OCI-LY1 (cell line): ENCODE measurements at regions not wholly inside any gene's neighbourhood (a gene's known extent, or its start where the extent isn't known, plus 50 kb on each side); places are given as distances from the start of the nearest gene placed in this dataset.

Source experiments
- H2AFZ ChIP-seq: fragments of 200-600 bp; sonication (generic), shearing (Covaris generic); 2 replicates; pipeline ENCODE4 v1.6.0; 2014; ENCODE audit warnings: antibody characterized with exemption, mild to moderate bottlenecking, low read length
- H3F3A ChIP-seq: fragments of 200-600 bp; sonication (generic), shearing (Covaris generic); 2 replicates; pipeline ENCODE4 v1.6.0; 2014; ENCODE audit warnings: mild to moderate bottlenecking, antibody characterized with exemption, low read length, moderate library complexity; ENCODE audit not compliant: insufficient read depth
- H3K27ac ChIP-seq: fragments of 200-600 bp; sonication (generic); 2 replicates; pipeline ENCODE4 v1.5.1; 2014; ENCODE audit warnings: low read length, mixed run types, mild to moderate bottlenecking, low read depth; ENCODE audit not compliant: poor library complexity, severe bottlenecking
- H3K27me3 ChIP-seq: fragments of 200-600 bp; sonication (generic); 2 replicates; pipeline ENCODE4 v1.6.0; 2014; ENCODE audit warnings: antibody characterized with exemption, mild to moderate bottlenecking, low read length, moderate library complexity; ENCODE audit not compliant: insufficient read depth
- H3K36me3 ChIP-seq: fragments of 200-600 bp; sonication (generic); 2 replicates; pipeline ENCODE4 v1.6.1; 2014; ENCODE audit warnings: mild to moderate bottlenecking, antibody characterized with exemption, low read length, moderate library complexity, mixed read lengths; ENCODE audit not compliant: insufficient read depth
- H3K4me1 ChIP-seq: fragments of 200-600 bp; sonication (generic); 2 replicates; pipeline ENCODE4 v1.5.1; 2014; ENCODE audit warnings: mild to moderate bottlenecking, low read length, moderate library complexity; ENCODE audit not compliant: insufficient read depth, severe bottlenecking
- H3K4me2 ChIP-seq: fragments of 200-600 bp; sonication (generic), shearing (Covaris generic); 2 replicates; pipeline ENCODE4 v1.6.1; 2014; ENCODE audit warnings: low read length
- H3K4me3 ChIP-seq: fragments of 200-600 bp; sonication (generic); 2 replicates; pipeline ENCODE4 v1.5.1; 2014; ENCODE audit warnings: low read length, low read depth, mild to moderate bottlenecking, mixed read lengths; ENCODE audit not compliant: poor library complexity, severe bottlenecking
- H3K79me2 ChIP-seq: fragments of 200-600 bp; shearing (Covaris generic); 2 replicates; pipeline ENCODE4 v1.6.1; 2016; ENCODE audit warnings: mixed run types, low read length, mixed read lengths; ENCODE audit not compliant: insufficient read depth
- H3K9ac ChIP-seq: fragments of 200-600 bp; sonication (generic), shearing (Covaris generic); 2 replicates; pipeline ENCODE4 v1.6.1; 2014; ENCODE audit warnings: mild to moderate bottlenecking, low read length, mixed read lengths
- H3K9me2 ChIP-seq: fragments of 200-600 bp; sonication (generic), shearing (Covaris generic); 2 replicates; pipeline ENCODE4 v1.6.1; 2014; ENCODE audit warnings: low read depth, mild to moderate bottlenecking, low read length, mixed read lengths
- H3K9me3 ChIP-seq: fragments of 200-600 bp; shearing (Covaris generic); 2 replicates; pipeline ENCODE4 v1.6.1; 2014; ENCODE audit warnings: low read length, mixed read lengths
- H4K20me1 ChIP-seq: fragments of 200-600 bp; sonication (generic), shearing (Covaris generic); 2 replicates; pipeline ENCODE4 v1.6.0; 2016; ENCODE audit warnings: mild to moderate bottlenecking, low read length; ENCODE audit not compliant: insufficient read depth
- CTCF ChIP-seq: fragments of 200-600 bp; sonication (generic), shearing (Covaris generic); IDR thresholded peaks from 2 replicates; pipeline ENCODE4 v1.5.1; 2017; ENCODE audit warnings: mild to moderate bottlenecking, antibody characterized with exemption, low read length, moderate library complexity, mixed read lengths
- EZH2 ChIP-seq: fragments of 200-600 bp; sonication (generic), shearing (Covaris generic); IDR thresholded peaks from 2 replicates; pipeline ENCODE4 v1.8.0; 2017; ENCODE audit warnings: borderline replicate concordance, mixed run types, mild to moderate bottlenecking, antibody characterized with exemption, low read length, moderate library complexity, mixed read lengths

- Histone ChIP-seq H3K9ac (no peak overlapping the region), H3K9me3 (no peaks in the 10 kb centered on the region), H3K36me3 (no peaks in the 10 kb centered on the region), H3K27me3 (no peaks in the 10 kb centered on the region), H3K4me3 (no peak overlapping the region), H3K9me2 (no peaks in the 10 kb centered on the region), H3K4me2 (no peak overlapping the region), H3K4me1 (no peaks in the 10 kb centered on the region), H2AFZ (no peak overlapping the region), H3F3A (no peaks in the 10 kb centered on the region), H3K27ac (no peak overlapping the region), H3K79me2 (no peaks in the 10 kb centered on the region), H4K20me1 (no peaks in the 10 kb centered on the region)
- TF ChIP-seq EZH2 (no peak), CTCF (no peak)
Measured at GRCh38 chr10:91013985-91014384, 93.1 kb upstream of the ANKRD1 start.

- Histone ChIP-seq H2AFZ (no peak overlapping the region), H3K27me3 (no peaks in the 10 kb centered on the region), H3K9me2 (no peaks in the 10 kb centered on the region), H3K79me2 (no peaks in the 10 kb centered on the region), H3K9ac (no peak overlapping the region), H3K9me3 (no peaks in the 10 kb centered on the region), H3K27ac (no peak overlapping the region), H3K4me2 (no peak overlapping the region), H3F3A (no peaks in the 10 kb centered on the region), H4K20me1 (no peaks in the 10 kb centered on the region), H3K4me1 (no peaks in the 10 kb centered on the region), H3K4me3 (no peak overlapping the region), H3K36me3 (no peaks in the 10 kb centered on the region)
- no peak for TF ChIP-seq CTCF
- TF ChIP-seq EZH2: no peak
Measured at GRCh38 chr10:91017198-91017597, 96.3 kb upstream of the ANKRD1 start.

GRCh38 chr10:91021901-91022300 lies 101.0 kb upstream of the ANKRD1 start:
- H4K20me1 ChIP-seq: no peaks in the 10 kb centered on the region
- no peaks in the 10 kb centered on the region for H3K27me3 ChIP-seq
- H3K79me2 ChIP-seq: no peaks in the 10 kb centered on the region
- no peak overlapping the region for H3K4me2 ChIP-seq
- no peaks in the 10 kb centered on the region for H3K4me1 ChIP-seq
- no peaks in the 10 kb centered on the region for H3K9me2 ChIP-seq
- H3K27ac ChIP-seq: no peak overlapping the region
- H3K4me3 ChIP-seq: no peak overlapping the region
- no peaks in the 10 kb centered on the region for H3F3A ChIP-seq
- no peak overlapping the region for H2AFZ ChIP-seq
- TF ChIP-seq CTCF: no peak
- no peaks in the 10 kb centered on the region for H3K36me3 ChIP-seq
- H3K9me3 ChIP-seq: no peaks in the 10 kb centered on the region
- H3K9ac ChIP-seq: no peak overlapping the region
